H1 (cell line): ENCODE measurements at regions not wholly inside any gene's neighbourhood (a gene's known extent, or its start where the extent isn't known, plus 50 kb on each side); places are given as distances from the start of the nearest gene placed in this dataset.

Experiments used
- CBX5 ChIP-seq: fragments of 300-800, 300-1000 bp; sonication (generic); IDR thresholded peaks from 2 replicates; pipeline ENCODE4 v1.7.1; 2016; ENCODE audit warnings: antibody characterized with exemption, low read length, low read depth
- CHD7 ChIP-seq: fragments of 300-600 bp; sonication (generic); IDR thresholded peaks from 2 replicates; pipeline ENCODE4 v1.7.1; 2012; ENCODE audit warnings: low read length, moderate library complexity, mild to moderate bottlenecking, inconsistent platforms; ENCODE audit not compliant: insufficient replicate concordance
- CREB1 ChIP-seq: IDR thresholded peaks from 2 replicates; pipeline ENCODE4 v1.6.1; 2012; ENCODE audit warnings: inconsistent platforms
- EZH2 ChIP-seq: fragments of 200-600 bp; sonication (generic); IDR thresholded peaks from 2 replicates; pipeline ENCODE4 v1.7.1; 2012; ENCODE audit warnings: low read depth, mild to moderate bottlenecking, moderate library complexity, low read length, inconsistent platforms; ENCODE audit not compliant: severe bottlenecking
- FOSL1 ChIP-seq: IDR thresholded peaks from 2 replicates; pipeline ENCODE4 v1.6.1; 2011; ENCODE audit warnings: mild to moderate bottlenecking, low read depth, low read length, moderate library complexity; ENCODE audit not compliant: insufficient read depth
- JUND ChIP-seq: IDR thresholded peaks from 2 replicates; pipeline ENCODE4 v1.6.1; 2011; ENCODE audit warnings: mild to moderate bottlenecking, improper control_type of control experiment, low read length
- PHF8 ChIP-seq: fragments of 200-600 bp; sonication (generic); conservative IDR thresholded peaks from 2 replicates; pipeline ENCODE4 v1.7.1; 2012; ENCODE audit warnings: low read depth, mild to moderate bottlenecking, inconsistent platforms, low read length, moderate library complexity
- RXRA ChIP-seq: IDR thresholded peaks from 2 replicates; pipeline ENCODE4 v1.6.1; 2011; ENCODE audit warnings: low read depth, mild to moderate bottlenecking, low read length, moderate library complexity; ENCODE audit not compliant: insufficient read depth
- SIN3A ChIP-seq, 2 experiments: IDR thresholded peaks in 1 of 2; conservative IDR thresholded peaks in 1 of 2; 2 replicates each; pipeline ENCODE4 v1.6.1; 2011 to 2012; ENCODE audit warnings: low read length in 2 of 2, improper control_type of control experiment in 1 of 2, low read depth in 1 of 2, mild to moderate bottlenecking in 1 of 2
- TF ChIP-seq, protein P1 (sequence below): IDR thresholded peaks from 2 replicates; pipeline ENCODE4 v1.6.1; 2011; ENCODE audit warnings: low read length, improper control_type of control experiment

- TF ChIP-seq CHD7 = no peak
- TF ChIP-seq CBX5 = no peak
- TF ChIP-seq RXRA = no peak
- no peak for TF ChIP-seq CREB1
- TF ChIP-seq FOSL1 = no peak
- no peak for TF ChIP-seq PHF8
- no peak for TF ChIP-seq EZH2
- TF ChIP-seq, protein P1, sequence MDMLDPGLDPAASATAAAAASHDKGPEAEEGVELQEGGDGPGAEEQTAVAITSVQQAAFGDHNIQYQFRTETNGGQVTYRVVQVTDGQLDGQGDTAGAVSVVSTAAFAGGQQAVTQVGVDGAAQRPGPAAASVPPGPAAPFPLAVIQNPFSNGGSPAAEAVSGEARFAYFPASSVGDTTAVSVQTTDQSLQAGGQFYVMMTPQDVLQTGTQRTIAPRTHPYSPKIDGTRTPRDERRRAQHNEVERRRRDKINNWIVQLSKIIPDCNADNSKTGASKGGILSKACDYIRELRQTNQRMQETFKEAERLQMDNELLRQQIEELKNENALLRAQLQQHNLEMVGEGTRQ = no peak
- no peak for TF ChIP-seq SIN3A (conservative IDR thresholded peaks at IDR 0.05 in 1 of 2, IDR thresholded peaks at IDR 0.05 in 1 of 2; ENCODE audit: low read depth in 1 of 2, low read length in 2 of 2)
- TF ChIP-seq JUND = no peak
These were observed 133.7 kb downstream of the AEBP2 start (continued) for GRCh38 chr12:19572920-19573558.
